ENCODE measurements at regions not wholly inside any gene's neighbourhood (a gene's known extent, or its start where the extent isn't known, plus 50 kb on each side); places are given as distances from the start of the nearest gene placed in this dataset.

GRCh38 chr6:163992056-163992455 lies 577.5 kb downstream of the QKI start:
- intact Hi-C loops (cut with micrococcal nuclease) = no loop called here

More at GRCh38 chr6:163992056-163992455, 577.5 kb downstream of the QKI start:
- TF ChIP-seq SRF (IDR thresholded peaks at IDR 0.05; ENCODE audit: low read depth) = no peak
- no peak for TF ChIP-seq EZH2phosphoT487 (IDR thresholded peaks at IDR 0.05; ENCODE audit: borderline replicate concordance)
- TF ChIP-seq CEBPB (IDR thresholded peaks at IDR 0.05; ENCODE audit: low read depth) = no peak
- TF ChIP-seq ELF1 (IDR thresholded peaks at IDR 0.05; ENCODE audit: borderline replicate concordance, low read depth) = no peak
- no peak for TF ChIP-seq ZNF274 (IDR thresholded peaks at IDR 0.05; ENCODE audit: low read depth, low read length)
- no peak for TF ChIP-seq REST (IDR thresholded peaks at IDR 0.05; ENCODE audit: low read depth)
- no peak for TF ChIP-seq TCF7L2 (IDR thresholded peaks at IDR 0.05; ENCODE audit: borderline replicate concordance, extremely low read depth, insufficient read depth, insufficient read length)
- TF ChIP-seq ATF3 (IDR thresholded peaks at IDR 0.05) = no peak
- TF ChIP-seq POLR2A (IDR thresholded peaks at IDR 0.05; ENCODE audit: borderline replicate concordance, extremely low read depth, insufficient read depth, insufficient read length) = no peak
- Histone ChIP-seq H3K27ac (ENCODE audit: low read depth, low read length) (no peak overlapping the region), H3K27me3 (ENCODE audit: insufficient read depth, low read length) (no peaks in the 10 kb centered on the region), H2AFZ (ENCODE audit: low read depth, low read length, poor library complexity, severe bottlenecking) (no peak overlapping the region), H3K4me2 (ENCODE audit: low read length) (no peak overlapping the region), H3K79me2 (ENCODE audit: insufficient read depth, low read length) (no peaks in the 10 kb centered on the region), H3K36me3 (ENCODE audit: control insufficient read depth in 1 of 2, insufficient read depth in 2 of 2, low read length in 2 of 2) (no peaks in the 10 kb centered on the region), H3K9ac (ENCODE audit: low read length) (no peak overlapping the region), H3K4me3 (replicated peaks in 1 of 2; ENCODE audit: low read depth in 1 of 2, low read length in 2 of 2) (no peak overlapping the region), H3K4me1 (ENCODE audit: control insufficient read depth in 1 of 2, insufficient read depth in 2 of 2, low read length in 2 of 2) (no peaks in the 10 kb centered on the region), H4K20me1 (ENCODE audit: insufficient read depth) (no peaks in the 10 kb centered on the region), H3K9me3 (ENCODE audit: control insufficient read depth in 1 of 2, insufficient read depth in 1 of 2, low read depth in 1 of 2, low read length in 2 of 2) (no peaks in the 10 kb centered on the region; a peak in 1 of 4 replicates), H3K9me2 (ENCODE audit: insufficient read depth) (no peaks in the 10 kb centered on the region)
- POLR2A ChIA-PET = no interaction called here
- CTCF ChIA-PET = no interaction called here
- DNase-seq (ENCODE audit: low read depth, low spot score) (no peak), ATAC-seq (no peak)
- BruUV-seq (replicated peaks) = no TSS peak
- RAD21 ChIA-PET (ENCODE audit: low non-redundant PET in 1 of 2, low total read pairs in 2 of 2, uncharacterized antibody in 2 of 2, unreplicated experiment in 2 of 2) = no interaction called here
